Vagina (tissue), 2 donors: ENCODE measurements at regions not wholly inside any gene's neighbourhood (a gene's known extent, or its start where the extent isn't known, plus 50 kb on each side); places are given as distances from the start of the nearest gene placed in this dataset.

Experiments
- CTCF ChIP-seq, 3 experiments: fragments of 450-650 bp in 2 of 3; fragments of 200-600 bp in 1 of 3; sonication (generic) in 1 of 3; IDR thresholded peaks; one replicate each; pipeline ENCODE4 v1.5.1; 2017 to 2019; ENCODE audit warnings: antibody characterized with exemption in 3 of 3, mild to moderate bottlenecking in 2 of 3, moderate library complexity in 2 of 3
- POLR2AphosphoS5 ChIP-seq, 2 donors: sonication (generic); formaldehyde crosslinking; IDR thresholded peaks; one replicate each; pipeline ENCODE4 v1.9.0; 2017; ENCODE audit warnings: antibody characterized with exemption in 2 of 2, mild to moderate bottlenecking in 2 of 2, low read depth in 1 of 2; ENCODE audit not compliant: insufficient read depth in 1 of 2

- TF ChIP-seq POLR2AphosphoS5 (IDR thresholded peaks at IDR 0.05; ENCODE audit: insufficient read depth in 1 of 2, low read depth in 1 of 2) (no peak), CTCF (IDR thresholded peaks at IDR 0.05) (no peak)
These were observed 380.6 kb upstream of the JAG1 start for GRCh38 chr20:11054266-11054993.
